HG03575 (cell line): ENCODE measurements at regions not wholly inside any gene's neighbourhood (a gene's known extent, or its start where the extent isn't known, plus 50 kb on each side); places are given as distances from the start of the nearest gene placed in this dataset.

Experiments used
- ATAC-seq: cut with Tn5 transposase; IDR thresholded peaks from one replicate; pipeline ENCODE4 v1.9.1; 2021; ENCODE audit not compliant: unreplicated experiment, insufficient number of reproducible peaks, low FRiP score; ENCODE audit errors: extremely low read depth

DNA sequence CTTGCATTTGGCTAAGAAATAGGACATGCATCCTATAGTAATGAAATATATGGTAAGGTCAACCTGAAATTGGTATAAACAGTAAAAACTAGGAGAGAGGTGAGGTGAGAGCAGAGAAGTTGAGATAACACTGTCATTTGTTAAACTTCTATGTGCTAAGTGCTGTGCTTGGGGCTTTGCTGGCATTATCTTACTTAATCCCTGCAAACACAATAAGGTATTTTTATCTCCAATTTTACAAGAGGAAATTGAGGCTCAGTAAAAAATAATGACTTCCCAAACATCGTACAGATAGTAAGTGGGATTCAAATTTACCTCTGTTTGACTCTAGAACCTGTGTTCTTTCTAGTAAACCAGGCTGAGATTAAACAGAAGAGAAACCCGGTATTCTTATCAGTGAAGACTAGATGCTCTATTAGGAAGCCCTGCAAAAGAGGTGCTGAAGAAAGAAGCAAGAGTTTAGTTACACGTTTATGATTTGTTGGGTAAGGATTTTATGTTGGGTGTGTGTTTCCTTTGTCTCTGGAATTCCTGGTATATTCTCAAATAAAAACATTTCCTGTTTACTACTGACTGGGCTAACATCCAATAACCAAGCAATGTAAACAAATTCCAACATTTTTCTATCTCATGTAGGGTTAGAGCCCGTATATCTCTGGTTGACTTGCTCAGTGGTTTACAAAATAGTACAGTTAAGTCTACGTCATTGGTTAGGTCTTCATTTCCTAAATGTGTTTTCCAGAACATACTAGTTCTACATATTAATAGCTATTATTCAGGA lies 137.3 kb upstream of the FNDC3A start:
- no peak for ATAC-seq

DNA sequence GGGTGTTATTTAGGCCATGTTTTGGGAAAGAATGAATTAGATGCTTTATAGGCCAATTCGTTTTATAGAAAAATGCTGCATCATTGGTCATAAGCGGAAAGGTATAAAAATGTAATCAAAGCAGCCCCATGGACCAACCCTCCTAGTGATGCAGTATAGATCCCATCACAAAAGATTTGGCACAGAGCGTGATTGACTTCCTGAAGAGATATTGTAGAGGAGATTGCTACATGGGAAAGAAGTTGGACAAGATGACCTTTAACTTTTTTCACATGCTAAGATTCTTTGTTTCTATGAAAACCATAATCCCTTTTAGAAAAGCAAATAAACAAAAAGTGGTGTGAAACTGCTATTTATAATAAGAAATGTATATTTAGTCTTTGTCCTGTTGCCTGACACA lies 136.5 kb upstream of the FNDC3A start:
- no peak for ATAC-seq

DNA sequence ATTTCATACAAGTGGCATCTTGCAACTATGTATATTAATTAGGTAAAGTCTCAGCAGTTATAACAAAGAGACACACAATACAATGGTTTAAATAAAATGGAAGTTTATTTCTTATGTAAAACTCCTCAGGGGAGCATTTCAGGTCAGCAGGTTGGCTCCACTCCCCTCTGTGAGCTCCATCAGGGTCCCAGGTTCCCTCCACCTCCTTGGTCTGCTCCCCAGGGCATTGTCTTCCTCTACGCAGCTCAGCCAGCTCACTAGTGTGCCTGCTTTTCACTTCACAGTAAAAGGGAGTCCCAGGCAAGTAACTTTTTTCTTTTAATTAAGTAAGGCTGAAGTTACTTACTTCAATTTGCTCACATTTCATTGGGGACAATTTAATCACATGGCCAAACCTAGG lies 135.3 kb upstream of the FNDC3A start:
- no peak for ATAC-seq

DNA sequence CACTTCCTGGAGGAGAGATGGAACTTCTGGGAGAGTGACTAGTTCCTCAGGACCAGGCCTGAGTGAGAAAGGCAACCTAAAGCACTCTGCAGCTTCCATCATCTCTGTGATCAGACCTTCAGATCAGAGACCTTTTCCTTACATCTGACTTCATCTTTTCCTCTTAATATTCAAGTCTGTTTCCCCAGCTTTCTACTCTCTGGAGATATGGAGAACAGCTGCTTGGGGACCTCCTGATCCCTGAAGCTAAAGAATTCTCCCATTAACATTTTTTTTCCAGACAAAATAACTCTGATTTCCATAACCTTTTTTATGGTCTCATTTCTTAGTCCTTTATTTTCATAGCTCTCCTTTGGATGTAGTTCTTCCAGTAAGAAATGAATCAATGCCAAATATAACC lies 133.4 kb upstream of the FNDC3A start:
- no peak for ATAC-seq

- ATAC-seq, result no peak
Measured at GRCh38 chr13:48843630-48844380, 131.9 kb upstream of the FNDC3A start.

DNA sequence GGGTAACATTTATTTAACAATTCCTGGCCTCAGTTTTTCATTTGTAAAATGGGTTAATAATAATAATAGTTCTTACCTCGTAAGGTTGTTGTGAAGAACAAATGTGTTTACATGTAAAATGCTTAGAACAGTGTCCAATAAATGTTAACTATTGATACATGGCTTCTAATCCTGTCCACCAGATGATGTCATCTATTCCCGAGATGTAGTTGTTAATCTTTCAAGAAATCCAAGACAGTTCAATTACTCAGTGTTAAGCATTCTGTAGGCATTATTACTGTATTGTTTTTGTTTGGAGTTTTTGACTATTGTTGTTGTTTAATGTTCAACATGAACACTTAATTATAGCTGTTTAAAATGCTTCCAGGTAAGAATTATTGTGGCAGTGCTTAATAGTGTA lies 131.0 kb upstream of the FNDC3A start:
- ATAC-seq, result no peak

DNA sequence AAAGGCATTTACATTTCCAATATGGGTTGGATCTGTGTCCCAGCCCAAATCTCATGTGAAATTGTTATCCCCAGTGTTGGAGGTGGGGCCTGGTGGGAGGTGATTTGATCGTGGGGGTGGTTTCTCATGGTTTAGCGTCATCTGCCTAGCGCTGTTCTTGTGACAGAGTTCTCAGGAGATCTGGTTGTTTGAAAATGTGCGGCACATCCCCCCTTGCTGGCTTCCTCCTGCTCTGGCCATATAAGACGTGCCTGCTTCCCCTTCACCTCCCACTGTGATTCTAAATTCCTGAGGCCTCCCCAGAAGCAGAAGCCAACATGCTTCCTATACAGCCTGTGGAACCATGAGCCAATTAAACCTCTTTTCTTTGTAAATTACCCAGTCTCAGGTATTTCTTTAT lies 126.2 kb upstream of the FNDC3A start:
- ATAC-seq, result no peak

GRCh38 chr13:48851707-48852106 lies 124.0 kb upstream of the FNDC3A start:
- no peak for ATAC-seq

- ATAC-seq, result no peak
Measured at GRCh38 chr13:48852911-48853727, 122.6 kb upstream of the FNDC3A start.

DNA sequence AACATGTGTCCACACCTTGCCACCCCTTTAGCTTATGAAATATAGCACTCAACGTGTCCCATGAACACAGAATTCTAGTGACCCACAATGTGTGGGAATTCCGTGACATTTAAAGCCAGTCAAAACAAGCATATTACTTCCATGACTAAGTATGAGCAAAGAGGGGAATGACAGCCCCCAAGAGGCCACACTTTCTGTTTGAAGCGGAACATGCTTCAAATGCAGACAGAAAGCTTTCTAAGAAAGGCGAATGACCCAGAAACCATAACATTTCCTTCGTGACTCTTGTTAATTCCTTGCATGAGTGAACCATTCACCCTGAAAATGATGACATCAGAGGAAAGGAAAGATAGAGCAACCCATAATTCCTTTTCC lies 122.0 kb upstream of the FNDC3A start:
- no peak for ATAC-seq

GRCh38 chr13:48857576-48857975 lies 118.1 kb upstream of the FNDC3A start:
- ATAC-seq, result no peak

- ATAC-seq, result no peak
Measured at GRCh38 chr13:48858122-48858902, 117.4 kb upstream of the FNDC3A start.

DNA sequence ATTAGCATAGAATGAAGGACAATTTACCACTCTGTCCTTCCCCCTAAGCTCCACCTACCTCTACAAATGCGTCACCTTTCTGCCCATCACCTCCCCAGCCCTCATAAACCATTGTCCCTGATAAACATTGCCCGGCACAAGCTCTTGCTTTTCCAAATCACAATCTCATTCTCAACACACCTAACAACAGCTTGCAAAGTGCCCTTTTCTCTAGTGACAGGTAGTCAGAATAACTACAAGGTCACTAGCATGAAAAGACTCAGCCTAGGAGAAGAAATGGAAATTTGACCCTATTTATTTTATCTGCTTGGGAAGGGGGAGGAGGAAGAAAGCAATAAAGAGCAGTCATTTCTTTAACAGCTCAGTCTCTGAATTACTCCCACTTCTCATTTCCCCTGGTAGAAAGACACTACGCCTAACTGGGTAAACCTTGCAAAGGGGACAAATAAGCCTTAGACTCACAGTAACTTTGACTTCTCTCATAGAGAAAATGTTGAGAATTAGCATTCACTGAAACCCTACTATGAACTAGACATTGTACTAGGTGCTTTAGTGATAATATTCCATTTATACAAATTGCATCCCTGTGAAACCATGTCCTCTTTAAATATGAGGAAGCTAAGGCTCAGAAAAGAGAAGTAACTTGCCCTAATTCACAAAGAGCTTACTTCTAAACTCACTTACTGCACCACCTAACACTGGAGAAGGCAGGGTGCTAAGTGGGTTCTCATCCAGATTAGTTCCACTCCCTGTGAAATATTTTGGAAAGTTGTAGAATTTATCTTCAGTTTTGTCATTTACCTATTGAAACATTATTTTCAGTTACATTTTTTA lies 116.2 kb upstream of the FNDC3A start:
- no peak for ATAC-seq

DNA sequence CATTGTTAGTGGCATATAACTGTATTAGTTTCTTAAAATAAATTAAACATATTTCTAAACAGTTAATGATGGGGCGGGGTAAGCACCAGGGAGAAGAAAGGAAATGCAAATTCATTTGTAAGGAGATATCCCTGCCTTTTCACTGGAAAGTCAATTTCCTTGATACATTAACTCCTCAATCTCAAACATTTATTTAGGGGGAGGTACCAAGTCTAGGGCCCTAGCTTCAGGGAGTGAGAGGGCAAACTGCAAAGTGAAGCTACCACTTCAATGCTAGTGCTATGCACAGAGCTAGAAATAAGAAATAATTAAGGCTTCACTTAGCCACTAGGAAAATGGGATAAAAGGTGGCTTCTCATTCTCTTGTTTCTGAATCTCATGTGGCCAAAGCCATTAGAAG lies 115.3 kb upstream of the FNDC3A start:
- ATAC-seq, result no peak

GRCh38 chr13:48862572-48862971 lies 113.1 kb upstream of the FNDC3A start:
- ATAC-seq, result no peak

- no peak for ATAC-seq
Measured at GRCh38 chr13:48864100-48864499, 111.6 kb upstream of the FNDC3A start.

DNA sequence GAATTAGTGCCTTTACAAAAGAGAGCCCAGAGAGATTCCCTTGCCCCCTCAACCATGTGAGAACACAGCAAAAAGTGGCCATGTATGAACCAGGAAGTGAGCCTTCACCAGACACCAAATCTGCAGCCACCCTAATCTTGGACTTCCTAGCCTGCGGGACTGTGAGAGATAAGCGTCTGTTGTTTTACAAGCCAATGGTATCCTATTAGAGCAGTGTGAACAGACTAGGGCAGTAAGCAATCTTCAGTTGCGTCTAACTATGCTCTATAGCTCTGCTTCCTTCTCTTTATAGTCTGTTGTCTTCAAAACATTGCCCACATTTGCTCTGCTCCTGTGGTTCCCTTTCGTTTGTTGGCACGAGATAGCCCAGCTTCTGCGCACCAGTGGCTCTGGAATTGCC lies 109.5 kb upstream of the FNDC3A start:
- no peak for ATAC-seq

- ATAC-seq, result no peak
Measured at GRCh38 chr13:48873081-48873480, 102.6 kb upstream of the FNDC3A start.
